Gastroesophageal sphincter (tissue), 3 donors: ENCODE measurements at regions not wholly inside any gene's neighbourhood (a gene's known extent, or its start where the extent isn't known, plus 50 kb on each side); places are given as distances from the start of the nearest gene placed in this dataset.

ENCODE experiments used
- EP300 ChIP-seq: sonication (generic); formaldehyde crosslinking; IDR thresholded peaks from one replicate; pipeline ENCODE4 v1.6.1; 2017; ENCODE audit warnings: antibody characterized with exemption, mild to moderate bottlenecking
- POLR2A ChIP-seq, 2 donors: fragments of 450-650 bp; IDR thresholded peaks; one replicate each; pipeline ENCODE4 v1.6.1; 2017; ENCODE audit warnings: antibody characterized with exemption in 2 of 2, mild to moderate bottlenecking in 2 of 2, moderate library complexity in 1 of 2
- POLR2AphosphoS5 ChIP-seq: sonication (generic); formaldehyde crosslinking; IDR thresholded peaks from one replicate; pipeline ENCODE4 v1.6.1; 2017; ENCODE audit warnings: antibody characterized with exemption
- TF ChIP-seq, protein P1 (sequence below), 4 experiments: fragments of 200-600 bp in 2 of 4; fragments of 450-650 bp in 2 of 4; sonication (generic) in 1 of 4; IDR thresholded peaks; one replicate each; pipeline ENCODE4 v1.5.1; 2017 to 2019; ENCODE audit warnings: antibody characterized with exemption in 4 of 4, mild to moderate bottlenecking in 2 of 4, moderate library complexity in 2 of 4

DNA sequence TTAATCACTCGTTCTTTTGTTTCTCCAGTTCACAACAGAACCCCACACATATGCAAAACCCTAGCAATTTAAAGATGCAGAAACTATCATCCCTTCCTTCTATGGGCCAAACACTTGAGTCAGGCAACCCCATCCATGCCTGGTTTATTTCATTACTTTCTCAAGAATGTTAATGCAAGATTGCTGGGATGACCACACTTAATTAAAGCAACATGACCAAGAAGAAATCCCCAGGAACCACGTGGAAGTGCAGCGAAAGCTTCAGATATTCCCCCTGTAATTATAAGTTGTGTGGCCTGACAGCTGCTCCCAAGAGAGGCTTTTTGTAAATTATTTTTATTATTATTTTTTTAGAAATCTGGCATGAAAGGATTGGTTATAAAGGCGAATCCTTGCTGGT, 246.2 kb upstream of the ID2 start:
- TF ChIP-seq, protein P1, sequence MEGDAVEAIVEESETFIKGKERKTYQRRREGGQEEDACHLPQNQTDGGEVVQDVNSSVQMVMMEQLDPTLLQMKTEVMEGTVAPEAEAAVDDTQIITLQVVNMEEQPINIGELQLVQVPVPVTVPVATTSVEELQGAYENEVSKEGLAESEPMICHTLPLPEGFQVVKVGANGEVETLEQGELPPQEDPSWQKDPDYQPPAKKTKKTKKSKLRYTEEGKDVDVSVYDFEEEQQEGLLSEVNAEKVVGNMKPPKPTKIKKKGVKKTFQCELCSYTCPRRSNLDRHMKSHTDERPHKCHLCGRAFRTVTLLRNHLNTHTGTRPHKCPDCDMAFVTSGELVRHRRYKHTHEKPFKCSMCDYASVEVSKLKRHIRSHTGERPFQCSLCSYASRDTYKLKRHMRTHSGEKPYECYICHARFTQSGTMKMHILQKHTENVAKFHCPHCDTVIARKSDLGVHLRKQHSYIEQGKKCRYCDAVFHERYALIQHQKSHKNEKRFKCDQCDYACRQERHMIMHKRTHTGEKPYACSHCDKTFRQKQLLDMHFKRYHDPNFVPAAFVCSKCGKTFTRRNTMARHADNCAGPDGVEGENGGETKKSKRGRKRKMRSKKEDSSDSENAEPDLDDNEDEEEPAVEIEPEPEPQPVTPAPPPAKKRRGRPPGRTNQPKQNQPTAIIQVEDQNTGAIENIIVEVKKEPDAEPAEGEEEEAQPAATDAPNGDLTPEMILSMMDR (IDR thresholded peaks at IDR 0.05) = no peak
- no peak for TF ChIP-seq POLR2A (IDR thresholded peaks at IDR 0.05)
- TF ChIP-seq POLR2AphosphoS5 = no peak
- TF ChIP-seq EP300 = no peak
